ENCODE measurements at regions not wholly inside any gene's neighbourhood (a gene's known extent, or its start where the extent isn't known, plus 50 kb on each side); places are given as distances from the start of the nearest gene placed in this dataset.

DNA sequence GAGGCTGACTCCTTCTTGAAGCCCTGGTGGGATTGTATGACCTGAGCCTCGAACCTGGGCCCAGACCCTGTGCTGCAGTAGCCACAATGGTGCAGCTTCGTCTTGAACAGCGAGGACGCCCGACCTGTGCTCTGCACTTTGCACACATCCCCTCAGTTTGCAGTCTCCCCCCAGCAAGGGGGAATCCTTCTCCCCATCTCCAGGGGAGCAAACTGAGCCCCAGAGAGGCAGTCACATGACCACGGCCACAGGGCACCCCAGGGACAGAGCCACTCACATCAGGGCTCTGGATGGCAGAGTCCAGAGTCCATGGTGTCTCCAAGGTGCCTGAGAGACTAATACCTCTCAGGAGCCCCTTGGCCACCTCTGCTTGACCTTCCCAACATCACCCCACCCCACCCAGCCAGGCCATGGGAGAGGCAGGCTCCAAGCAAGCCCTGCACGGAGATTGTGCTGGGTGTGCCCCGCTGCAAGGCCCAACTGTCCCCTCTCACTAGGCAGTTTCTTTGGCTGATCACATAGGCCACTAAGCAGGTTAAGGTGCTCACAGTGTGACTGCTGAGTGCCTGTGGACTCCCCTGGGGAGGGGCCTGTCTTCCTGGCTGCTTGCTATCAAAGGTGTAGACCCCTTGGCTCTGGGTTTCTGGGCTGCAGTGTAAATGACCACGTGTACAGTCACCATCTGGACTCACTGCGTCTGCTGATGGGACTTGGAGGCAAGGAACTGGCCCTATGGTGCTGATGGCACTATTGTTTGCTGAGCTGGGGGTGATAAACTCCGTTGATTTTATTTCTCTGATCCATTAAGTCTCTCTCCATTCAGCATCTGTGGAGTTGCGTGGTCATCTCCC is 398.1 kb downstream of the MATN1 start:
- DNase-seq, result no peak

DNA sequence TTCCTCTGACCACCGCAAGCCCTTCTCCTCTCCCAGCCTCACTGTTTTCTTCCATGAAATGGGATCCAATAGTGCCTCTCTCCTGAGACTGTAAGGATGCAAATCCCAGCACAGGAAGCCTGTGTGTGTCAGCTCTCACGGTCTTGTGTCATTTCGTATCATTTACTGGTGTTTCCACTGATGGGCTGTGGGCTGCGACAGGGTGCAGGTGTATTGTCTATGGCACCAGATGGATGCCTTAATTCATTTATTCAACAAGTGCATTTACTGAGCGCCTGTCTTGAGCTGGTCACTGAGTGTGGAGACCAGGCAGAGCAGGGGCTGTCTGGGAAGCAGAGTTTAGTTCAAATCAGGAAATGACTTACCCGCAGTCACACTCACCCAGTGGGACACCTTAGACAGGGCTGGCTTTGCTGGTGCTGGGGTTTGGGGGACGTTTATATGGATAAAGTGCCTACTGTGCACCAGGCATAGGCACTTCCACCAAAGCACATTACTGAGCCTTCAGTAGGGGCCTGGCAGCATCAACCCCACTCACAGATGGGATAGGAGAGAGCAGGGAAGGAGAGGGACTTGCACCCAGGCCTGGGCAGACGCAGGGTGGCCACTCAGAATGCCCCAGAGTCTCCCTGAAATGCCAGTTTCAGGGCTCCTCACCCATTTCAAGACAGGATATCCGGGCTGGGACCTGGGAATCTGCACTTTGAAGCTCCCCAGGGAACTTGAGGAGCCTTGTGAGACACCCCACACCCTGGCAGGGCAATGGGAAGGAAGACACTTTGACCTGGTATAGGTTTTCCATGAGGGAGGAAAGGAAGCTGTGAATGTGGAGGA is 398.9 kb downstream of the MATN1 start:
- no peak for DNase-seq

DNA sequence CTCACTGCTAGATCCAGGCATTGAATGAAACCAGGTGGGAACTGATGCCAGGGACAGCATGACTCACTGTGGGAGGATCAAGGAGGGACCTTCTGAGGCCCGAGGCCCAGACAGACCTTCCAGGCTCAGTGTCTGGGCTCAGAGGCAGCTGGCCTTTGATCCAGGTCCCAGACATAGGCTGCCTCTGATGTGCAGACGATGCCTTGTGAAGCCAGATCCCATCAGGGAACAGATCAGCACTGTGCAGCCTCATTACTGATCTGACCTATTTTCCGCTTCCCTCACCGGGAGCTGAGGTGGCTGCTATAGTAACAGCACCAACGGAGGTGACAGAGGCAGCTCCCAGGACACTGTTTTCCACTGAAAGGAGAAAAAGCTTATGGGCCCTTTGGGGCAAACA is 399.5 kb downstream of the MATN1 start:
- DNase-seq, result no peak

DNA sequence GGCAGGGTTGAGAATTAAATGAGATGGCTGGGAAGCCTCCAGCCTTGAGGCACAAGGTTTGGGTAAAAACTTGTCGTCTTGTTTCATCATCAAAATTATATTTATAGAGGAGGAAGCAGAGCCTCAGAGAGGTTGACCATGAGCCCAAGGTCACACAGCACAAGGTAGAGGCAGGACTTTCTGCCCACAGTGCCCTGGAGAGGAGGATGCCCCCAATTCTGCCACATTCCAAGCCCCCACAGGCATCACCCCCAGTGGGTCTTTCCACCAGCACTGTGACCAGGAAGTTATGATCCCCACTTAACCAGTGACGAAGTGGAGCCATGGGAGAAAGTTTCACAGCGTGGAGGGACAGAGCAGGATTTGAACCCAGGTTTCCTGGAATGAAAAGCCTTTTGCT is 400.0 kb downstream of the MATN1 start:
- DNase-seq, result no peak

DNA sequence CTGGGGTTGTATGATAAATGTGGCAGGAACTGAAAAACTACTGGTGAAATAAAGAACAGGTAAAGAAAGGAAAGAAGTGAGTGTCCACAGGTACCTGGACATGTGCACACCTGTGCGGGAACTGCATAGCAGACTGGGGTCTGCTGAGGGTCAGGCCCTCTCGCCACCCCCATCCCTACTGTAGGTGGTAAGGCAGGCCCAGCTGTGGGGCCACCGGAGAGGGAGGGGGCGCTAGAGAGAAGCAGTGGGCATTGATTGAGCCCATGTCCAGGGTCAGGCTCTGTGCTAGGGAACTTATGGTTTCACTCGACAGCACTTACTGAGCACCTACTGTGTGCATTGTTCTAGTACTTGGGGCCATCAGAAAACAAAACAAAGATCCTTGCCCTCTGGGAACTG is 400.5 kb downstream of the MATN1 start:
- DNase-seq, result no peak

DNA sequence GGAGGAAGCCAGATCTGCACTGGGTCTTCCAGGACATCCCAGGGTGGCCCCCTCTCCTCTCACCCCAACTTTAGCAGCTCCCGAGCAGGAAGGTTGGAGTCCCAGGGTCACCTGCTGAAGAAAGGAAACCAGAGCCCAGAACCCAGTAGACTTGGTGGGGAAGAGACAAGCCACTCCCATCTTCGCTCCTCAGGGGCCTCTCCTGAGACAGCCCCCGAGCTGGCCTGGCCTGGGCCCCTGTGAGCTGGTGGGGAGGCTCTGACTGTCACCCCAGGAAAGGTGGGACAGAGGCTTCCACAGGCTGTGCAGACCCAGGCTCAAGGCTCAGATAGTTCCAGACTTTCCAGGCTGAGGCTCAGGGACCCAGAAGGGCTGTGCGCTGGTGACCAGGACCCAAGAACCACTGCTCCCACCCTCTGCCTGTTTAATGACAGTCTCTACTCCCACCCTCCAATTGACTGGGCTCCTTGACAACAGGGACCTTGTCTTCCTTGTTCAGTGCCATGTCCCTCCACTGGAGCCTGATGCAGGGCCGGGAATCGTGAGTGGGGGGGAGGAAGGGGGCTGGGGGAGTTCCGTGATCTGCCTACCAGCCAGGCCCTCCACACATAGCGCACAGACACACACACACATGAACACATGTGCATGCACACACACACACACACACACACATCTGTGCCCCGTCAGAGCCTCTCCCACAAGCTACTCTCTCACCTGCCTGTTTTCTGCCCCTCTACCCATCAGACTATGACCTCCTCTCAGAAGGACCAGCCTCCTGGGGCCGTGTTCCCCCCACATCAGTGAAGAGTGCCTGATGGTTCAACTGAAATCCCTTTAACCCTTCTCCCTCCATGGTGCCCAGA is 401.2 kb downstream of the MATN1 start:
- DNase-seq, result no peak

DNA sequence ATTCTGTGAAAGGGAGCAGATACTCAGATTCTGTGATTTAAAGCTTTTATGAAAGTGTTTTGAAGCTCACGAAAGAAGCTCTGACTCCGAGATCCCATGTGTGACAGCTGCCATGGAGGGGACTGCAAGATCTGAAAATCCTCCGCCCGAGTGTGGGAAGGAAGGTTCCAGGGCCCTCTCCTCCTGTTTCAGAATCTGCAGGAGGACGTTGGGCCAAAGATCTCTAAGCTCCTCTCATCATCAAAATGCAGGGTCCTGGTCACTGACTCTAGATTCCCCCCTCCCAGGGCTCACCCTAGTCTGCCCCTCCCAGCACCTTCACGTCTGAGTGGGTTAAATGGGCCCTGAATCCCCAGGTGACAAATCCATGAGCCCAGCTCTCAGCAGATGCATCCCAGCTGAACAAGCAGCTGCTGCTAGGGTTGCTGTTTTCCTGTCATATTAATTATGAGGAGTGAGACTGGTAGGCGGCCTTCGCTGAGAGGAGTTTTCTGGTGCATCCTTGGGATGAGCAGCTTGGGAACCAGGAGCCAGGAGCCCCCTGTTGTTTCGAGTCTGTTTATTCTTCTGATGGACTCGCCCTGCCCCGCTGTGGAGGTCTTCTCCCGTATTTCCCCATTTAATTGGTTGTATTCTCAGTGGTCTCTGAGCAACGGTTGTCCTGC is 402.0 kb downstream of the MATN1 start:
- DNase-seq, result no peak

DNA sequence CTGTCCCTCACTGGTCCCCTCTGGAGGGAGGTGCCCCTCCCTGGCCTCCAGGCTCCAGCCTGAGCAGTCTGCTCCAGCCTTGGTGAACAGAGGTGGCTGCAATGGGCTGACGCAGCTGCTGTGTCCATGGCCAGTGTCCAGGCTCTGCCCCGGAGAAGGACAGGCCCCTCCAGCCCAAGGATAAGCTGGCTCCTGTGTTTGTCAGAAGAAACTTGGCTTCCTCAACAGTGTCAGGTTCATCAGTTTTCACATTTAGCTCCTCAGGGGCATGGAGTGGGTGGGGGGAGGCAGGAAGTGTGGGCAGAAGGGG is 402.8 kb downstream of the MATN1 start:
- no peak for DNase-seq

DNA sequence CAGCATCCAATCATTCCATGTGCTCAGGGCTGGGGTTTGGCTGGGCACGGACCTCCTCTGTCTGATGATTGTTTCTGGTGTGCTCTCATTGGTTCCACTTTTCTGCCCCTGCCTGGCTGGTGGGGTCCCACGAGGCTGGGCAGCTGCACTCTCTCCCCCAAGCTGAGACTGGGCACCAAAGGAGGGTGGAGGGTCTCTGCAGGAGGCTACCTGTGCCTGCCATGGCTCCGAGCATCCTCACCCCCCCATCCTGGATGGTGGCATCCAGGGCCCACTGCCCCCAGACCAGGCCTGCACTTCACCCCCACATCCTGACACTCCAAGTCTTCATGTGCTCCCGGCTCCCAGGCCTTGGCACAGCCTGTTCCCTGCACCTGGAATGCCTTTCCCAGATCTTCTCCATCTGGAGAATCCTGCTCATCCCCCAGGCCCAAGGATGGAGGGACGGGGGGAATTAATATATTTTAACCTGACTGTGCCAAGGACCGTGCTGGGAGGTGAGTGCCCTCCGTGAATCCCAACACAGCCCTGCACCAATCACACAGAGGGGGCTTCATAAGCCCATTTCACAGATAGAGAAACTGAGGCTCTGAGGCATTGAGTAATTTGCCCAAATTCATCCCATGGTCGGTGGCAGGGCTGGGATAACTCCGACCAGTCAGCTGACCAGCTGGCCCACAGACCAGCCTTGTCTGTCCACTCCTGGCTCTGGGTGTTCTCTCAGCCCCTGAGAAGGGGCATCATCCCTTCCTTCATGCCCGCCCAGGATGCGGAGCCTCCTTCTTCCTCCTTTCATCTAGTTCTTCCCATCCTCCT is 403.4 kb downstream of the MATN1 start:
- no peak for DNase-seq

DNA sequence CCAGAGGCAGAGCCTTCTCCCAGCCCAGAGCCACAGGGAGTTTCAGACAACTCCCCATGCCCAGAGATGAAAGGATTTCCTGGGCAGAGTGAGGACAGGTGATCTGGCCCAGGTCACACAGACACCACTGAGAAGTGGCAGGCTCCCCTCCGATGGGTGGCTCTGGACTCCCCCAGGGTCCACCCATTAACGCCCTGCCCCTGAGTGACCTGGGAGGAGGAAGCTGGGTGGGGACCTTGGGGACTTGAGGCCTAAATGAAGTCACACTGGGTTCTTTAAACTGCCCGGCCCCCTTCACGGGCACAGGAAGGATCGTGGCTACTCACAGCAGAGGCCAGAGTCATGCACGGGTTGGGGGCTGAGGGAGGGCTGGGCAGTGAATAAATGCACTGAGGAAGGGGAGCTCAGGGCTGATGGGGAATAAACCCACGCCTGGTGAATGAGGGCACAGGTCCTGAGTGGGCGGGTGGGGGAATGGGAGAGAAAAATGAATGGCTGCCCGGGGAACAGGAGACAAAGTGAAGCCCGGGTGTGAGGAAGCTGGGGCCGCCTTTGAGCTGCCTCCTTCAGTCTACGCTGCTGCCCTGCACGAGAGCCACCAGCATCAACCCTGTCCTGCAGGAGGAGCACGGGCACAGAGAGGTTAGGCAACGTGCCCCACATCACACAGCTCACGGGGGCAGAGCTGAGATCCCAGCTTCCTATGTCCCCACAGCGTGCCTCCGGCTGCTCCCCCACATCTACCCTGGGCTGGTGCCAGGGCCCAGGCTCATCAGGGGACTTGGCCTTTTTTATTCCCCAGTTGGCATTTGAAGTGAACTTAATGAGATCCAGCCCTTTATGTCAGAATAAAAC is 404.3 kb downstream of the MATN1 start:
- no peak for DNase-seq

DNA sequence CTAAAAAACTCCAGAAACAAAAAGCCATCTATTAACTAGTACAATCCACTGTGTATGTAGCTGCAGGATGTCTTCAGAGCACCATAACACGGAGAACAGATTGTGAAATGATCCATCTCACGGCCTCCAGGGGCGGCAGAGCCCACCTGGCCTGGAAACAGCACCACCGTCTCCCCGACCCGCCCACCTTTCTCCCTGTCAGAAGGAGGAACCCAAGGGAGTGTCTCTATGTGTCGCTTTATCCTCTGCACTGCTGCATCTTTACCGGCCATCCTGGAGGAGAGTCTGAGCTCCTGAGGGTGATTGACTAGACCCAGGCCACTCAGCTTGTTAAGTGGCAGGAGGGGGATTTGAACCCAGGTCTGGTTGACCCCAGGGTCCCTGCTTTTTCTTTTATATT is 405.0 kb downstream of the MATN1 start:
- no peak for DNase-seq

DNA sequence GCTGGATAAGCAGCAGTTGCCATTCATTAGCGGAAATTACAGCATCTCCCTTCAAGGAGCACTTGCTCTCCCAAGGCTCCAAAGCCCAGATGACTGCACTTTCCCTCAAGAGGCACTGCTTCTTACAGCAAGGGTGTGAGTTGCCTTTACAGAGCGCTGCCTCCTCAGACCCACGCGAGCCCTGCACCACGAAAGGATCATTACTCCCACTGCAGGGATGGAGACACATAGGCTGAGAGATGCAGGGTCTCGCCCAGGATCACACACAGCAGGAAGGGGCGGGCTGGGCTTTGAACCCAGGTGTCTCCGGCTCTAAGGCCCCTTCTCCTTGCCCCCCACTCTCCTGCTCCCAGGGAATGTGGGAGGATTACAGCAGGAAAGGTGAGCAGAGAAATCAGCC is 405.5 kb downstream of the MATN1 start:
- DNase-seq, result no peak

DNA sequence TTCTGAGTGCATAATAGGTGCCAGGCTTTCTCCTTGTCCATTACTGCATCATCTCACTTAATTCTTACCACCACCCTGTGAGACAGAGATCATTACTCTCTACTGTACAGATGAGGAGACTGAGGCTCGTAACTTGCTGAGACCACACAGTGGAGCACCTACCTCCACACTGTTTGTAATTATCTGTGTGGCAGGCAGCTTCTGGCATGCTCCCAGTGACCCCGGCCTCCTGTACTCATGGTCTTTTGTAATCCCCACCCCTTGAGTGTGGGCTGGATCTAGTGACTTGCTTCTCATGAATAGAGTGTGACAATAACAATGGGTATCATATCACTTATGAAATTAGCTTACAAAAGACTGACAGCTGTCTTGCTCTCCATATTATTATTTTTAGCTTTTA is 407.3 kb downstream of the MATN1 start:
- no peak for DNase-seq

DNA sequence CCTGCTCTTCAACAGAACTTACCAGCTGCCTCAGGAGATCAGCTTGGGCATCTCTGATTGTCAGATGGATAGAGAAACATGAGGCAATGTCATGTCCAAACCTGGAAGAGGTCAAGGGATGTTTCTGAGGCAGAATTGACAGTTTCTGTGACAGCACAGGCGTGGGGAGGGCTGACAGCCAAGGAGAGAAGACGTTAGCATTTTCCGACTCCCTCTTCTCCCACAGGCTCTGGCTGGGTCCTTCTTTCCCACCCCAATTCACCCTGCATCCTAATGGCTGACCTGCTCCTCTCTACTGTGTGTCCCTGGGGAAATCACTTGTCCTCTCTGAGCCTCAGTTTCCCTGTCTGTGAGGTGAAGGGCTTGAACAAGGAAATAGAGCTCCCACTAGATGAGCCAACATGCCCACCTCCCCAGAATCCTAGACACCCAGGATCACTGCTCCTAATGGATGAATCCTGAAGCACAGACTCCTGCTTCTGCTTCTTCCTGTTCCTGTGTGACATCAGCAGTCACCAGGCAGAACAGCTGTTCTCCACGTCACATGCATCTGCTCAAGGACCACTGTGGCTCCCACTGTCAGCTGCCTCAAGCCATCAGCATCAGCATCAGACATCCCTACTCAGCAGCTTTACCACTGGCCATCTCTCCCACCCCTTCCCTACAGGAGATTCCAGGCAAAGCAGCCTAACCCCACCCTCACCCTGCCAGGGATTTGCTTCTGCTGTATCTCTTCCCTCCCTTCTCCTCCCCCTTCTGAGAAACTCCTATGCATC is 408.0 kb downstream of the MATN1 start:
- no peak for DNase-seq

DNA sequence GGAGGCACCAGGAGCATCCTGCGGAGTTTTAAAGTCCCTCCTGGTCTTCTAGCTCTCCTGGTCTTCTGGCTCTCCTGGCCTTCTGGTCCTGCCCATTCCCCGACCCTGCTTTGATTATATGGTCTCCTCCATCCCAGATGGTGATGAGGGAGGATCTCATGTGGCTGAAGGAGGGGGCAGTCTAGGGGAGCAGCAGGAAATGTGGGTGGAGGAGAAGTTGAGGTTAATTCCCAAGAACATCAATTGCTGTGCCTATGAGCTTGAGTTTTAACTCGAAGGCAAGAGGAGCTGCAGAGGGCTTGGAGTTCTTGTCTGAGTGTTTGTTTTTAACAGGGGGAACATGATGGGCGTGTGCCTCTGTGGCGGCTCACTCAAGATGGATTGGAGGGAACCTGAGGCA is 408.8 kb downstream of the MATN1 start:
- DNase-seq, result no peak

DNA sequence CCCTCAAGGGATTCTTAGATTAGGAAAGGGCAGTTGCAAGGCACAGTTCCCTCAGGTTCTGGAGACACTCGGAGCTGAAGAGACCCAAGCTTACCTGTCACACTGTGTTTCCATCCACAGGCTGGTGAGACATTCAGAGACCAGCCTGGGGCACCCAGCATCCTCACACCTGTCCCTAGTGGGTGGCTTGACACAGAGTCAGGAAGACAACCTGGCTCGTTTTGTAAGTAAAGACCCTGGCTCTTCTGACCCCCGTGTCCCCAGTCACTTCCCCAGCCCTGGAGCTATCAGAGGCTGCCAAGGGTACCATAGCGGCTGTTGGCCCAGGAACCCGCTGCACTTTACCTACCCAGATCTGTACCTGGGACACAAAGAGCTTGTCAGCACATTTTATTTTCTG is 409.8 kb downstream of the MATN1 start:
- no peak for DNase-seq

DNA sequence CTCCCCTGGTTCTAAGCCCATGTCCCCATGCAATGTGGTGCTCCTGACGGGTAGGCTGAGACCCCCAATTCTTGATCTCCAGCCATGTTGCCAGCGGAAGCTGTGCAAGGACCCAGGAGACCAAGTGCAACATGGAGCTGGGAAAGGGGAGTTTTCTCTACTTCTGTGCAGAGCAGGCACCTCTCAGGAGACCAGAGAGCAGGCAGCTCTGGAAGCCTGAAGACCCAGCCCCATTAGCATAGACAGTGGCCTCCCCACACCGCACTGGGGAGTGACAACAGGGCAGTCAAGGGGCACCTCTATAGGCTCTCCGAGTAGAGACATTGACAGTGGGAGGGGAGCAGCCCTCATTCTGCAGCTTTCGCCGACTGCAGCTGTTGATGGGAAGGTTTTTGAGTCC is 410.2 kb downstream of the MATN1 start:
- DNase-seq, result no peak

DNA sequence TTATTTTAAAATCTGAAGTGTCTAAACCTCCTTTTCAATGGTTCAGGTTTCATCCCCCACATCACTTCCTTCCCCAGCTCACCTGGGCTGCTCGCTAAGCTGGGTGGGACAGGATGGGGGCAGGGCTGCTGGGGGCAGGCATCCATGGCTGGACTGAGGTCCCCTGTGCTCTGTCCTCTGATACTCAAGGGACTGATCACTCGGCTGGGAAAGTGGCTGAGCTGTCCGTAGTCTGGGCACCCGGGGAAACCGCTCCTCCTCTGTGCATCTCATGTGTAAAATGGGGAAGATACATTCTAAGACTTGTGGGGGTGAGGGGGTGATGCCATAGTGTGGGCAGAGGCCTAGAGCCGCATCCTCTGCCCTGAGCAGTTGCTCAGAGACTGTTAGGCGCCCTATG is 411.2 kb downstream of the MATN1 start:
- no peak for DNase-seq

DNA sequence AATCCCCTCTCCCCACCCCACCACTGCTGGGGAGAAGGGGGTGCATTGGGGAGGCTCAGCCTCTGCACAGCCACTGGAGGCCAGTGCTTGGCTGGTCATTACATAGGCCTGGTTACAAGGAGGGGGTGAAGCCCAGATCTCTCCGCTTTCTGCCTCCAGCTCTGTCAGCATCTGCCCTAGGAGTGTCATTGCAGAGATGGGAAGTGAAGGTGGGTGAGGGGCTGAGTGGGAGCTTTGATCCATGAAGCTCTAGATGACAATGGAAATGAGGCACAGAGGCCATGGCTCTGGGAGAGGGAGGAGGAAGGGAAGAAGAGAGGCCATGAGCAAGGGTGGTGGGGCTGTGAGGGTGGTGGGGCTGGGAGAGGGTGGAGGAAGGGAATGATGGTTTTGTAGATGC is 411.6 kb downstream of the MATN1 start:
- DNase-seq, result no peak

Data from fibroblast of skin of right quadriceps (primary cell).